HUDEP-2 (cell line): ENCODE measurements at regions not wholly inside any gene's neighbourhood (a gene's known extent, or its start where the extent isn't known, plus 50 kb on each side); places are given as distances from the start of the nearest gene placed in this dataset.
"Not testable (repeated sequence)": the region's sequence is repeated elsewhere in the genome, so short reads cannot be mapped to it uniquely, and the experiment has no call there.

Experiments
- DNase-seq, 76 experiments: peaks; one replicate each; lab custom pipeline; 2025; ENCODE audit not compliant: unreplicated experiment in 76 of 76; lab: John Stamatoyannopoulos, UW

DNA sequence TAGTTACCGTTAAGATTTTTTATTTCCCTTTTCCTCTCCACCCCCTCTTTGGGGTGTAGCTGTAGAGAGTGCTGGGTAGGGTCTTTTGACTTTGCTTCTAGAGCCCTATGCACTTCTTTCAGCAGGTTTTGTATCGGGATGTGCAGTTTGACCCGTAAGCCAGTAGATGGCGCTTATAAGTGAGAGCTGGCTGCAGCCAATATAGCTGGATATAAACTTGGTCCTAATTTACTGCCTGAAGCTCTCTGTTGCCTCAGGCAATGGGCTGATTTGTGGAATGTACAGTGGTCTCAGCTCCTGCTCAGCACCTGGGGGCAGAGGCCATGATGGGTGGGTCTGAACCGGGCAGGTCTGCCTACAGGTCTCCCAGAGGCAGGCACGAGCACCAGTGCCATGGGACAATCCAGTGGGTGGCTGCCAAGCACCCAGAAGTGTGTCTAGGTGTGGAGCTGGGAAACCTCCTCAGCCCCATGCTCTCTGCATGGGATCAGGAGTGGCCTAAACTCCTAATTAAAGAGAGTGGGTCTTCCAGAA lies 146.5 kb downstream of the SPANXN1 start:
- peak in 3 of 76 experiments; percentile 1 to 2 (median 1) for DNase-seq

DNA sequence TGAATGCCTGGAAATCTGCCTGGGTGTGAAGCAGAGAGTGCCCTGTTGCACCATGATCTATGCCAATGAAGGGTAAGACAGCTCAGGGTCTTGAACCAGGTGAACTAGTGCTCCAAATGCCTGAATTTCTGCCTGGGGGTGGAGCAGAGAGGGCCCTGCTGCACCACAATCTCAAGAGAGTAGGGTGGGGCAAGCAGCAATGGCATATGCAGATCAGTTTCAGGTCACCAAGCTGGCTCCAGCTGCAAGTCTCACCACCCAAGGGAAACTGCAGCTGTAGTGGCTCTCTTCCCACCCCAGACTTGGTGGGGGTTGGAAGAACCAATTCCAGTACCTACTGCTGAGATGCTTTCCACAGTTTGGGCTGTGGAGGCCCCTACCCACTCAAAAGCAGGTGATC lies 147.0 kb downstream of the SPANXN1 start:
- no peak for DNase-seq

DNA sequence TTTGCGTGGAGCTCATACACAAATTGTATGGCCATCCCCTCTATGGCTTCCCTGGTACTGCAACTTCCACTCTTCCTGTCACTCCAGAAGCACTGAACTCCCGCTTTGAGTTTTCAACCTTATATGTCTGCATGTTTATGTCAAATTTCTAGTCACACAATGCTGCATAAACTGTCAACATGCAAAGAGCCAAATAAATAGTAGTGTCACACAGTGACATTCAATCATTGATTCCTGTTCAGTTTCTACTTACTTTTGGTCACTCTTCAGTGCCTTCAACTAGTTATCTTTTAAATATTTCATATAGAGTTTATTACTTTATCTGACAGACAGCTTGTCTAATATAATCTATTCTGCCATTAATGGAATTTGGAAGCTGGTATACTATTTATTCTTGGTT lies 149.3 kb downstream of the SPANXN1 start:
- DNase-seq, result no peak

DNA sequence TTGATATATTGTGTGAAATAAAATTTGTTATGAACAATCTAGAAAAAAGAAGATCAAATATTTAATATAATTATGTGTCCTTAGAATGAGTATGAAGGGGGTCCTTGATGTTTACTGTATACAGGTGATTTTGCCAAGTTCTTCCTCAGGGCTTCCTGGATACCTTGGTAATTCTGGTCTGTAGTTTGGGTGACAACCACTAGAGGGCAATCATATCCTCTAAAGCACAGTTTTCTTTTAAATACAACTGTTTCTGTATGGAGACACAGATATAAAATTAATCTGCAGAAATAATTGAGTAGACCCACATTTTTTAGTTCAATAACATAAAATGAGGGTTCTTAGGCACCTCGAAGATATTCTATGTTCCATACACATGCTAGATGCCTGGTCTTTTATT lies 157.7 kb downstream of the SPANXN1 start:
- peak in 7 of 76 experiments; percentile 0 to 25 (median 4) for DNase-seq

DNA sequence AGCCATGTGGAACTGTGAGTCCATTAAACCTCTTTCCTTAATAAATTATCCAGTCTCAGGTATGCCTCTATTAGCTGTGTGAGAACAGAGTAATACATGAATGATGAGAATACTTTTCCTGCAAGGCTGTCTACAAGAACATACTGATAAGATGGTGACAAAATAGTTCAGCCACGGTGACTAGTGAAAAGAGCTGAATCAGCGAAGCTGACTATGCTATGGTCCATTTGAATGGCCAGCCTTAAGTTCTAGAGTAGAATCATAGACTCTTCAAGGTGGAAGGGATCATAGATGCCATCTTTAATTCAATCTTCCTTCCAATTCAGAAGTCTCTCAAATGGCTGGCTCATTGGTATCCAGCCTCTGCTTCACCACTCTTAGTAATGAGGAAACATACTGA lies 163.3 kb downstream of the SPANXN1 start:
- DNase-seq, result no peak

DNA sequence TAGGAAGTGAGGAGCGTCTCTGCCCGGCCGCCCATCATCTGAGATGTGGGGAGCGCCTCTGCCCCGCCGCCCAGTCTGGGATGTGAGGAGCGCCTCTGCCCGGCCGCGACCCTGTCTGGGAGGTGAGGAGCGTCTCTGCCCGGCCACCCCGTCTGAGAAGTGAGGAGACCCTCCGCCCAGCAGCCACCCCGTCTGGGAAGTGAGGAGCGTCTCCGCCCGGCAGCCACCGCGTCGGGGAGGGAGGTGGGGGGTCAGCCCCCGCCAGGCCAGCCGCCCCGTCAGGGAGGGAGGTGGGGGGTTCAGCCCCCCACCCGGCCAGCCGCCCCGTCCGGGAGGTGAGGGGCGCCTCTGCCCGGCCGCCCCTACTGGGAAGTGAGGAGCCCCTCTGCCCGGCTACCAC lies 188.9 kb downstream of the SPANXN1 start:
- DNase-seq, result not testable (repeated sequence)

DNA sequence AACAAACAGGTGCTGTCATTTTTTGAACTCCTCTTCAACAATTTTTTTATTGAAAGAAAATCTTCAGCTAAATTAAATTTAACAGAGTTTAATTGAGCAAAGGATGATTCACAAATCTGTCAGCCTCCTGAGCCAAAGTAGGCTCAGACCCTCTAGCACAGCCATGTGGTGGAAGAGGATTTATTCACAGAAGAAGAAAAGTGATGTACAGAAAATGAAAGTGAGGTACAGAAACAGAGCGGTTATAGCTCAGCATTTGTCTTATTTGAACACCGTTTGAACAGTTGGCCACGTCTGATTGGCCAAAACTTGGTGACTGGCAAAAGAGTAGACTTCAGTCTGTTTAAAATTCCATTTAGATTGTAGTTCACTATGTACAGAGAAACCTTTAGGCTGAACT lies 217.3 kb downstream of the SPANXN1 start:
- no peak for DNase-seq

DNA sequence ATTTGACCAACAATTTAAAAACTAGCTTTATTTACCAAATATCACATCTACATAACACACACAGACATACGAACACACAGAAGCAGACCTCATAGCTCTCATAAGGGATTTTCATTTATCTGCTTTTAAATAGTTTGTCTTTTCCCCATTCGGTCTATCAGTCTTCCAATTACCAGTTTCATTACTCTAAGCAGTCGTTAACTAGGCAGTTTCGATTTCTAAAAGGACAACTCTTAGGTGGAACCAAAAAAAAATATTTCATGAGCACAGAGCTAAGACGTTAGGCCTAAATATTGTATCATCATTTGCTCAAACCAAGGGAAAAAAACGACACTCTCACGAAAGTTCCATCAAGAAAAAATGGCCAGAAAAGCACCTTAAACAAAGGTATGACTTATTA lies 228.4 kb downstream of the SPANXN1 start:
- no peak for DNase-seq

DNA sequence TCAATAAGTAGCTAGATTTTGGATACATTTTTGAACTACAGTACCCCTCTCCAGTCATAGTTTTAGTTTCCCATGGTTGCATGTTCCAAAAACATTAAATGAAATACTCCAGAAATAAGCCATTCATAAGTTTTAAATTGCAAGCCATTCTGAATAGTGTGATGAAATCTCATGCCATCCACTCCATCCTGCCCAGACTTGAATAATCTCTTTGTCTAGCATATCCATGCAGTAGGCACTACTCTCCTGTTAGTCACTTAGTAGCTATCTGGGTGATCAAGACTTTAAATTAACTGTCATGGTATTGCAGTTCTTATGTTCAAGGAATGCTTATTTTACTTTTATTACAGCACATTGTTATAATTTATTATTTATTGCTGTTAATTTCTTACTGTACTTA lies 237.4 kb downstream of the SPANXN1 start:
- no peak for DNase-seq

DNA sequence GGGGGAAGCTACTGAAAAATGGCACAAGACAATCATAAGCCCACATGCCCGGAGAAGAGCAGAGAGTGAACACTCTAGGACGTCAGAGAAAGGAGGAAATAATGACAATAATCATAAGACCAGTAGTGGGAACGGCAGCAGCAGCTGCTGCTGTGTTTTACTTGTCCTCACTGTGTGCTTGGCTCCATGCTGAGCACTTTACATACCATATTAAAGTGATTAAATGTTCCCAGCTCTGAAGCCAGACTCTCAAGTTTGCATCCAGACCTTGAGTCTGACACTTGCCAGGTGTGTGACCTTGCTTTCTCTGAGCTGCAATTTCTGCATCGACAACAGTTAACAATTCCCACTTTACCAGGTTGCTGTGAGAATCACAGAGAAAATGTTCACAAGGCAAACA lies 255.4 kb downstream of the SPANXN1 start:
- DNase-seq, result no peak

DNA sequence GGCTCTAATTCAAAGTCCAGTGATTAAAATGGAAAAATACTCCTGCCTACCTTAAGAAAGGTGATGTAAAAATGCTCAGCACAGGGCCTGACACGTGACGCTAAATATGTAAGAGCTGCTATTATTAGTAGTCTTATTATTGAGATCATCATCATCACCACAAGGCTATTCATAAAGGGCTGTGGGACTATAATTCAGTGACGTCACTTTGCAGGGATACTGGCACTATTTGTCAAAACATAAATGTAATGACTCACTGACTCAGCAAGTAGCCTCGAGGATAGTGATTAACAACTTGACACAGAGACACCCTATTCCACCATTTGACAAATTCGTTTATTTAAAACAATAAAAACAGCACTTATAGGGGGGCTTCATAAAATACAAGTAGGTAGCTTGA lies 258.9 kb downstream of the SPANXN1 start:
- no peak for DNase-seq

DNA sequence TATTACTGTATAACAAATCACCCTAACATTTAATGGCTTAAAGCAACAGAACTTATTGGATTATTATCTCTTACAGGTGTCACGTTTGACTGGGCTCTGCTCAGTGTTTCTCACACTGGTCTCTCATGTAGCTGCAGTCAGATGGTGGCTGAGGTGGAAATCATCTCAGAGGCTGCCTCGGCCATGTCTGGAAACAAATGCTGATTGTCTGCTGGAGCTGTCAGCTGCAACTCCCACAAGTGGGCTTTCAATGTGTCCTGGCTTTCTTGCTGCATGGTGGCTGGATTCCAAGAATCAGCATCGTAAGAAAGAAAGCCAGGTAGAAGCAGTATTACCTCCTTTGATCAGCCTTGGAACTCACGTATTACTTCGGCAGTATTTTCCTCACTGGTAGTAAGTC lies 277.6 kb downstream of the SPANXN1 start:
- no peak for DNase-seq

DNA sequence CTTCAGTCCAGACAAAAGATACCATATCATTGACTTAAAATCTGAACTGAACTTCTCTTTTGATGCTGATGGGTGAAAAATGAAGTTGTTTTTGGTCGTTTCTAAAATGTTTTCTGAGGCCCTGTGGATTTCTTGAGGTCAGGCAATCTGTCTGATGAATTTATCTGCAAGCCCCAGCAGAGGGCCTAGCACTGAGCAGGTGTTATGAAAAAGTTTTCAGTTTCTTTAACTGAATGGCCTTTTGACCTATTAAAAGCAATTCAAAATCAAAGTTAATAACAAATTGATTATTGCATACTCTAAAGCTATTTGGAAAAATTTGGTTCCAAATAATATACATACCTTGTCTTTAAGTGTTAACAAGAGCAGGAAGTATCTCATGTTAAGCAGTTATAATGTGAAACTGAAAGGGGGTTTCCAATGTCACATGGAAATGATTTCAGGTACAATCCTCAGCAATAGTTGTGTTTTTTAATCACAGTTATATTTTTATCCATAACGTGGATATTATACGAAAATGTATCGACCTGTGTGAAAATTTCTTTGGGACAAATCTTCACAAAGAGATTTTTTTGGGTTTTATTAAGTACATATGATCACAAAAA lies 285.0 kb downstream of the SPANXN1 start:
- DNase-seq, result no peak

DNA sequence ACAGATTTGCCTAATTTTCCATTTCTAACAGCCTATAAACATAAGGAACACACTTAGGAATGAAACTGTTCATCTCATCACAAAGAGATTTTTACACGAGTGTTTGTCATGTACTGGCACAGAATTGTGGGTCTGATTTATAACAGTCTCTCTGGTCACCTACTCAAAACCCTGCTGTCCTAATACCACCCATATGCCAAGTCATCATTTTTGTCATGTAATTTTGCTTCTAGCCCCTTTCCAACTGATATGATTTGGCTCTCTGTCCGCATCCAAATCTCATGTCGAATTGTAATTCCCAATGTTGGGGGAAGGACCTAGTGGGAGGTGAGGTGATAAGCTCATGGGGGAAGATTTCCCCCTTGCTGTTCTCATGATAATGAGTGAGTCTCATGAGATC lies 284.1 kb upstream of the SLITRK2 start:
- no peak for DNase-seq

DNA sequence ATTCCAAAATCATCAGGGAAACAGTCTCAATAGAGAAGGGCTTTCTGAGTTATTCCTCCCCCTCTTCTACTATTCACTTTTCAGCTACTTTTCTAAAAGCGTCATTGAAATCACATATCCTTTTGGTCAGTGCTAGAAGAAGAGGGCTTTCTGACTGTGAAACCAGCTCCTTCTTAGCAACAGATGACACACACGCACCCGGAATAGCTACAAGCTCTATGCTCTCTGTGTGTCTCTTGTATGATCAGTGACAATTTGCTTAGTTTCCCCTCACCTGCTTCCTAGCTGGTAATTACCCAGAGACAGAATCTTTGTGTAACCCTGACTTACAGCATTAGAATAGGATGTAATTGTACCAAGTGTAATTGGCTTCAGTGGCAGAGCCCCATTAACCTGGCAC lies 268.1 kb upstream of the SLITRK2 start:
- no peak for DNase-seq

DNA sequence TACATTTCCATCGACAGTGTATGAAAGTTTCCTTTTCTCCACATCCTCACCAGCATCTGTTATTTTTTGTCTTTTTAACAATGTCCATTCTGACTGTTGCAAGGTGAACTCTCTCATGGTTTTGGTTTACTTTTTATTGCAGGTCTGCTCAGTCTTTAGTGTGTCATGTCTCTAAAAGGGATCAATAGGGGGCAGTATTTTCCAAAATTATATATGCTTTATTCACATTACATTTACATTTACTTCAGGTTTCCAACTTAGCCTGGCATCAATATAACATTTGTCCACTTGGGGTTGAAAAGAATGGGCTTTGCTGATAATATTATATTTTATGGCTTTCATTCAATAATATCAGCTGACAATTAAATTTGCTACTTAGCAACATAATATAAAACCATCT lies 265.0 kb upstream of the SLITRK2 start:
- DNase-seq, result peak in 1 of 76 experiments; percentile 1

DNA sequence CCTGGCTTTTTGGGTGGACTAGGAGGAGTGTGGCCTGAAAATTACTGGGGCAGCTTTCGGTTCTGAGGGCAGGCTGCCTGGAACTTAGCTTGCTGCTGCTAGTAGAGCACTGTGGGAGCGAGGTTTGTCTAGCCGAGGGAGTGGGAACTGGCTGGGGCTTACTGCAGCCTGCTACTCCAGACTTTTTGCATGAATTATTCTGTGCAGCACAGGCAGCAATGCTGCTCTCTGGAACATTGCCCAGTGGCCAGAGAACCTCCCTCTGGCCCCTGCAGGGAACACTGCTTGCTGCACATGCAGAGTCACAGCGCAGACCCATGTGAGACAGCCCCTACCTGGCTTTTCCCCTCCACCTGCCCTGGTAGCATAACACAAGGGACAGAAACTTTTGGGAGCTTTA lies 263.9 kb upstream of the SLITRK2 start:
- no peak for DNase-seq

DNA sequence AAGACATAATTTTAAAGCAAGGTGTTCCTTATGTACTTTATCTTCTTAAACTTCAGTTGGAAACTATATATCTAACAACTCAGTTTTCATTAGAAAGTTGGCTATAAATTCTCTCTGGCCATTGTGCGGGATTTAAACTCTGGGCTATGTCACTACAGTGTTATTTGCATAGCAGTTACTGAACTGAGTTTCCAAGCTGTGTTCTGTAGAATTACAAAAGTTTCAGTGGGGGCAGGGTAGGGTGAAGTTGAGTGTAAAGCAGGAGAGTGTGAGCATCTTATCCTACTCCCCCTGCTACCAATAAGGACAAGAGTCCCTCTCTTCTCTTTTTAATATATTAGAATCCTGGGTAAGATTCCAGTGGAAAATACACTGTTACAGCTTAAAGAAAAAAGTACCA lies 254.5 kb upstream of the SLITRK2 start:
- no peak for DNase-seq

DNA sequence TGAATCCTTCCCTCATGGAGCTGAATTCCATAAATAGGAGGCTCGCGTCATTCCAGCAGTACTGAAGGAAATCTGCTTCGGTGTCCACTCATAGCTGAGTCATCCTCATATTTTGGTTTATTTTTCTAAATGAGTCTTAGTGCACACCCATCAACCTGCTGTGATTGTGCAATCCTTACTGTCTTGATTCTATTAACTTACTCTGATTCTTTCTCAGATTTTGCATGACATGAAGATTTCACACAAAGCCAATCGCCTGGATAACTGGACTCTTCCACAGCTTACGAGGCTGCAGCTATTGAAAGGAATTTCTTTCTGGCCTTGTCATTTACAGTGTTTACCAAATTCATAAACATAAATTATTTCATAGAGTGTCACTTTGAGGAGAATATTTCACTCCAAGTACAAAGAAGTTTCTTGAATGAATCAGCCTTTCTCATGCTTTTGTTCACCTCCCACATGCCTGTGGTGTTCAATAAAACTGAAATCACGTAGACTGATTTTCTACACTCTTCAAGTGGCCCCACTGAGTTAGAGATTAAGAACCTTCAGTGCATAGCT lies 207.6 kb upstream of the SLITRK2 start:
- DNase-seq, result no peak

DNA sequence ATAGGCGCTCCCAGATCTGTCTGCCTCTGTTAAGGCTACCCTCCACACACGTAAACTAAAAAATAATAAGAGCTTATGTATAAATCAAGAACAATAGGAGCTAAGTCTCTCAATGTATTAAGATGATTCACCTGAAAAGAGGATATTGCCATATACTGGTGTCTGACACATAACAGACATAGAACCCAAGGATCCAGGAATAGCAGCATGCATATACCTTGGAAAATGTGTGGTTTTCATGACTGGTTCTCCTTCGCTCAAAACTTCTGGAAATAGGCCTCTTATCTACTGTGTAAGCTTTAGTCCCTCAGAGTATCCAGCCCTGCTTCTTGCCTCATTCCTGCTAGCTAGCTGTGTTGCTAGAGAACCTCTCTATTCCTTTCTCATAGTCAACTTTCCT lies 203.7 kb upstream of the SLITRK2 start:
- no peak for DNase-seq

DNA sequence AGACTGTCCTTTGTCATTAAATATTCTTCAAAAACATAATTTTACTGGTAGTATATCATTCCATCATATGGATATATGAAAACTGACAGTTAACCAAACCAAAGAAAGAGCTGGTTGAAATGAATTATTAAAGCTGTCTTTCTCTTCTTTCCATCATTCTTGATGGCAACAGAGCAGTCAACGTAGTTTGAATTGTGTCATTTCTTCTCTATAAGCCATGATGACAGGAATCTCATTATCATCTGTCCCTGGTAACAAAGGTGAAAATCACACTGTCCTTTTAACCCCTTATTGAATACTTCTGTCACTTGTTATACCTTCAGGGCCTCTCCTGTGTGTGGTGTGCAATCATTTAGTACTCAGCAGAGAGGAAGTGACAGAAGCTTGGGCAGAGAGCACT lies 197.0 kb upstream of the SLITRK2 start:
- DNase-seq, result no peak

DNA sequence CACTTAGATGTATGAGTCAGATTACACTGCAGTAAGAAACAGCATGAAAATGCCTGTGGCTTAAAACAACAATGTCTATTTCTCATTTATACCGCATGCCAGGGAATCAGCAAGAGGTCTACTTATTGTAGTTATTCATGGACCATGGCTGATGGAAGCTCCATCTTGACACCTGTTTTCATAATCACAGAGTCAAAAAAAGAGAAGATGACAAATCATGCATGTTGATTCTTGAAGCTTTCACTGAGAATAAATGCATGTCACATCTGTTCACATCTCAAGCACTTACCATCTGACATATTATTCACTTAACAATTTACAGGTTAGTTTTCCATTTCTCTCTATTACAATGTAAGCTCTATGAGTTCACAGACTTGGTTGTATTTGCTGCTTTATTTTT lies 194.2 kb upstream of the SLITRK2 start:
- DNase-seq, result no peak

DNA sequence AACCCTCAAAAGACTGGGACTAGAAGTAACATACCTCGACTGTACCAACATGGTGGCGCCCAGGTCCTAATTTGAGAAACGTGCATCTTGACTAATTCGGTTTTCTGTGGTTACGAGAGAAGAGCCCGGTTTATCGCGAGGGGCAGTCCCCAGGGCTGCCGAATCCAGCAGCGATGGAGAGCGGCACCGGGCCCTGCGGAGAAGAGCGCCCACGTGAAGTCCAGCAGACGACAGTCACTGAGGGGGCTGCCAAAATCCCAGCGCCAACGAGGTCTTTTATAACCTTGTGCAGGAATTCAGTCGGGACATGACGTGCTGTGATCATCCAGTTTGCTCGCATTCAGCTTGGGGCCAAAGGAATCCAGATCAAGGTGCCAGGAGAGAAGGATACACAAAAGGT lies 187.5 kb upstream of the SLITRK2 start:
- no peak for DNase-seq
